GM12878 (cell line): ENCODE measurements at regions not wholly inside any gene's neighbourhood (a gene's known extent, or its start where the extent isn't known, plus 50 kb on each side); places are given as distances from the start of the nearest gene placed in this dataset.

Experiments used
- ATAC-seq: fragments of 200-7000 bp; cut with Tn5 transposase; 3 replicates; pipeline ENCODE4 v1.9.1; 2020; ENCODE audit warnings: mild to moderate bottlenecking, moderate library complexity
- BruUV-seq: library from RNA; stranded (reverse); fragments of 400-500 nt; replicated peaks from 2 replicates; lab custom pipeline; 2021; lab: Mats Ljungman, UMichigan
- CTCF ChIA-PET: fragments of 300-600 bp; sonication (Branson Sonifier 250); formaldehyde crosslinking; extraction: SDS; loops from one replicate; lab custom pipeline; 2021; ENCODE audit warnings: inconsistent platforms; lab: Yijun Ruan, JAX
- POLR2A ChIA-PET: fragments of 350-600 bp; formaldehyde crosslinking; extraction: SDS; loops from one replicate; lab custom pipeline; 2021; ENCODE audit warnings: inconsistent platforms; lab: Charles Lee
- RAD21 ChIA-PET: fragments of 300-600 bp; sonication (Branson Sonifier 250); formaldehyde crosslinking; loops from one replicate; lab custom pipeline; 2023; ENCODE audit warnings: antibody characterized with exemption; ENCODE audit not compliant: unreplicated experiment; lab: Charles Lee
- SMC1A ChIA-PET: fragments of 300-600 bp; sonication (Branson Sonifier 250); formaldehyde crosslinking; loops from one replicate; lab custom pipeline; 2023; ENCODE audit not compliant: unreplicated experiment, uncharacterized antibody; lab: Charles Lee
- DNase-seq: peaks from one replicate; pipeline ENCODE4 v3.0.0-alpha.2; 2011; ENCODE audit warnings: low read depth, low spot score
- FAIRE-seq: peaks from 3 replicates; lab custom pipeline; 2011; peaks lifted over from hg19 to GRCh38; lab: Jason Lieb, UNC
- H2AFZ ChIP-seq: 2 replicates; pipeline ENCODE4 v1.6.0; 2011; ENCODE audit warnings: low read depth, low read length, control low read depth; ENCODE audit not compliant: control insufficient read depth
- H3K27ac ChIP-seq: 2 replicates; pipeline ENCODE4 v1.5.1; 2011; ENCODE audit warnings: control low read depth; ENCODE audit not compliant: control insufficient read depth, insufficient read depth
- H3K27me3 ChIP-seq, 2 experiments: replicated peaks in 1 of 2; 2 replicates each; pipeline versions ENCODE4 v1.6.0 to v1.6.1; 2011; ENCODE audit warnings: low read length in 1 of 2; ENCODE audit not compliant: control insufficient read depth in 2 of 2, insufficient read depth in 2 of 2
- H3K36me3 ChIP-seq, 2 experiments: 2 replicates each; pipeline ENCODE4 v1.5.1; 2011; ENCODE audit warnings: low read length in 1 of 2; ENCODE audit not compliant: control insufficient read depth in 2 of 2, insufficient read depth in 2 of 2
- H3K4me1 ChIP-seq: 2 replicates; pipeline ENCODE4 v1.6.1; 2011; ENCODE audit warnings: mild to moderate bottlenecking, low read length, moderate library complexity, mixed read lengths; ENCODE audit not compliant: control insufficient read depth, insufficient read depth
- H3K4me2 ChIP-seq: 2 replicates; pipeline ENCODE4 v1.6.0; 2011; ENCODE audit warnings: control low read depth; ENCODE audit not compliant: control insufficient read depth, insufficient read depth
- H3K4me3 ChIP-seq: fragments of 200-600 bp; sonication (generic); 2 replicates; pipeline ENCODE4 v1.5.1; 2016
- H3K79me2 ChIP-seq: 2 replicates; pipeline ENCODE4 v1.6.0; 2011; ENCODE audit warnings: low read length; ENCODE audit not compliant: control insufficient read depth, insufficient read depth
- H3K9ac ChIP-seq: 2 replicates; pipeline ENCODE4 v1.8.0; 2011; ENCODE audit warnings: low read length, control low read depth, mixed read lengths; ENCODE audit not compliant: control insufficient read depth, insufficient read depth
- H3K9me3 ChIP-seq: replicated peaks from 3 replicates; pipeline ENCODE4 v1.5.1; 2011; ENCODE audit warnings: mild to moderate bottlenecking, low read length; ENCODE audit not compliant: control insufficient read depth, insufficient read depth
- H4K20me1 ChIP-seq: 2 replicates; pipeline ENCODE4 v1.6.0; 2011; ENCODE audit not compliant: control insufficient read depth, insufficient read depth
- CEBPB ChIP-seq, 2 experiments: fragments of 150-350 bp in 1 of 2; IDR thresholded peaks; 2 replicates each; pipeline ENCODE4 v1.6.1; 2012 to 2014; ENCODE audit warnings: low read depth in 2 of 2, low read length in 2 of 2, borderline replicate concordance in 1 of 2, inconsistent platforms in 1 of 2
- CUX1 ChIP-seq: IDR thresholded peaks from 2 replicates; pipeline ENCODE4 v1.6.1; 2012; ENCODE audit warnings: improper control_type of control experiment, low read depth, low read length; ENCODE audit not compliant: insufficient replicate concordance
- MXI1 ChIP-seq: fragments of 150-350 bp; IDR thresholded peaks from 2 replicates; pipeline ENCODE4 v1.6.1; 2011; ENCODE audit warnings: low read depth, mild to moderate bottlenecking, inconsistent platforms, low read length, improper control_type of control experiment
- RELA ChIP-seq: fragments of 450-650 bp; IDR thresholded peaks from 2 replicates; pipeline ENCODE4 v1.8.0; 2014; ENCODE audit warnings: borderline replicate concordance; ENCODE audit not compliant: partially characterized antibody
- RUNX3 ChIP-seq: IDR thresholded peaks from 2 replicates; pipeline ENCODE4 v1.6.1; 2012; ENCODE audit warnings: low read length, inconsistent platforms
- SIX5 ChIP-seq: IDR thresholded peaks from 2 replicates; pipeline ENCODE4 v1.6.1; 2011; ENCODE audit warnings: mild to moderate bottlenecking, low read depth, low read length, moderate library complexity; ENCODE audit not compliant: severe bottlenecking
- SP1 ChIP-seq: IDR thresholded peaks from one replicate; pipeline ENCODE4 v1.6.1; 2011; ENCODE audit warnings: low read depth, low read length
- SUPT20H ChIP-seq: IDR thresholded peaks from 2 replicates; pipeline ENCODE4 v1.6.1; 2011; ENCODE audit warnings: low read depth, mild to moderate bottlenecking, low read length, moderate library complexity, borderline replicate concordance; ENCODE audit not compliant: control insufficient read depth
- TAF1 ChIP-seq: IDR thresholded peaks from 2 replicates; pipeline ENCODE4 v1.6.1; 2011; ENCODE audit warnings: mild to moderate bottlenecking, low read depth, low read length, borderline replicate concordance
- WGBS: methylation state at CpG from one replicate; pipeline ENCODE4 v1.1.6; 2016; ENCODE audit warnings: low lambda C conversion rate; ENCODE audit not compliant: insufficient replicate concordance, insufficient coverage; ENCODE audit errors: missing lambda C conversion rate; 5-methylcytosine and 5-hydroxymethylcytosine counted together
- in situ Hi-C: fragments of 300-500 bp; cut with MboI; formaldehyde crosslinking; loops from 9 replicates; pipeline ENCODE4 v1.14.3; 2018; ENCODE audit warnings: mixed read lengths
- intact Hi-C: fragments of 100-400 bp; cut with micrococcal nuclease; formaldehyde crosslinking; loops from one replicate; pipeline ENCODE4 v1.14.2; 2022; ENCODE audit not compliant: unreplicated experiment

GRCh38 chr1:4086085-4086850 lies 186.2 kb upstream of the C1orf174 start:
- no peaks in the 10 kb centered on the region for H3K79me2 ChIP-seq
- in situ Hi-C loops (no loop called here), intact Hi-C loops (no loop called here)
- no peak overlapping the region for H3K4me3 ChIP-seq
- no peak for TF ChIP-seq TAF1
- no peak for TF ChIP-seq SIX5
- SMC1A ChIA-PET: no interaction called here
- no TSS peak for BruUV-seq
- ATAC-seq (no peak), DNase-seq (no peak), FAIRE-seq (no peak)
- H3K4me1 ChIP-seq: no peaks in the 10 kb centered on the region
- no peaks in the 10 kb centered on the region for H4K20me1 ChIP-seq
- RAD21 ChIA-PET: no interaction called here
- CTCF ChIA-PET: interaction anchor here (0.7 kb wide), 1 partner anchor 14 kb away, joined by 3 read pairs; no protein-coding TSS in a partner anchor
- no peak overlapping the region for H3K27ac ChIP-seq
- H2AFZ ChIP-seq: no peak overlapping the region
- POLR2A ChIA-PET: interaction anchor here (0.5 kb wide), 1 partner anchor 1852 kb away, joined by 3 read pairs; no protein-coding TSS in a partner anchor
- H3K36me3 ChIP-seq: no peaks in the 10 kb centered on the region
- WGBS: 27% methylated on average over 14 of the region's 14 CpGs
- no peaks in the 10 kb centered on the region for H3K27me3 ChIP-seq
- no peak overlapping the region for H3K9ac ChIP-seq
- no peak overlapping the region for H3K4me2 ChIP-seq
- H3K9me3 ChIP-seq: no peaks in the 10 kb centered on the region; the same call in 2 of the 3 replicates

DNA sequence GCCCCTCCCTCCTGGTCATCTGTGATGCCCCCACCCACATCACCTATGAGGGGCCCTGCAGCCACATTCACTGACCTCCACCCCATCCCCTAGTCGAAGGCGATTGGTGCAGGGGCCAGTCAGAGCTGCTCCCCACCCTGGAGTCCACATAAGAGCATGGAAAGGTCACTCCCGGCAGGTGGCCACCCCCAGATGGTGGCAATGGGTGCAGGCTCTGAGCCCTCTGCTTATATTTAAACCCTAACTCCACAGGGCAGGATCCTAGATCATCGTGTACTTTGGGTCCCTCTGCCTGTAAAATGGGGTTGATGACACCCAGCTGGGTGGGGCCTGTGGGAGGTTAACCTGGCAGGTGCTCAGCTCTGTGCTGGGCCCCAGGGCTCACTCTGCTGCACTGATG lies 186.8 kb upstream of the C1orf174 start:
- in situ Hi-C loops (no loop called here), intact Hi-C loops (no loop called here)
- ChIA-PET RAD21 (no interaction called here), POLR2A (interaction anchor here (0.5 kb wide), 1 partner anchor 1851 kb away, joined by 3 read pairs; no protein-coding TSS in a partner anchor), SMC1A (no interaction called here), CTCF (no interaction called here)
- Histone ChIP-seq H3K4me2 (no peak overlapping the region), H3K9me3 (no peaks in the 10 kb centered on the region; the same call in 2 of the 3 replicates), H3K9ac (no peak overlapping the region), H3K4me1 (no peaks in the 10 kb centered on the region), H4K20me1 (no peaks in the 10 kb centered on the region), H3K79me2 (no peaks in the 10 kb centered on the region), H3K4me3 (no peak overlapping the region), H3K36me3 (no peaks in the 10 kb centered on the region), H3K27me3 (no peaks in the 10 kb centered on the region), H3K27ac (no peak overlapping the region), H2AFZ (no peak overlapping the region)
- FAIRE-seq (no peak), DNase-seq (no peak), ATAC-seq (no peak)
- 17% methylated on average over 4 of the region's 4 CpGs for WGBS
- BruUV-seq: no TSS peak
- TF ChIP-seq CUX1: no peak
- TF ChIP-seq SUPT20H: no peak
- no peak for TF ChIP-seq SP1
- TF ChIP-seq MXI1: no peak
- TF ChIP-seq RUNX3: no peak
- TF ChIP-seq CEBPB (IDR thresholded peaks at IDR 0.05; ENCODE audit: borderline replicate concordance in 1 of 2, low read depth in 2 of 2, low read length in 2 of 2): no peak
- no peak for TF ChIP-seq RELA
